CD14-positive monocyte (primary cell): ENCODE measurements at regions not wholly inside any gene's neighbourhood (a gene's known extent, or its start where the extent isn't known, plus 50 kb on each side); places are given as distances from the start of the nearest gene placed in this dataset.

ENCODE experiments used
- DNase-seq, 3 donors: peaks; one replicate each; pipeline ENCODE4 v3.0.0-alpha.2; 2011 to 2022
- H2AFZ ChIP-seq: 2 replicates; pipeline ENCODE4 v1.6.0; 2012; ENCODE audit warnings: mild to moderate bottlenecking, low read depth, low read length, inconsistent platforms; ENCODE audit not compliant: insufficient read depth, poor library complexity, severe bottlenecking
- H3K27ac ChIP-seq, 2 donors: 1 replicate in 1 of 2; 2 replicates in 1 of 2; pipeline ENCODE4 v1.5.1; 2012 to 2013; ENCODE audit warnings: low read length in 2 of 2, control low read depth in 1 of 2, inconsistent platforms in 1 of 2, low read depth in 1 of 2, mild to moderate bottlenecking in 1 of 2
- H3K27me3 ChIP-seq, 2 donors: one replicate each; pipeline versions ENCODE4 v1.6.0 to v1.6.1; 2011 to 2013; ENCODE audit warnings: low read length in 2 of 2; ENCODE audit not compliant: control insufficient read depth in 2 of 2, insufficient read depth in 2 of 2
- H3K36me3 ChIP-seq, 2 donors: replicated peaks in 1 of 2; 1 replicate in 1 of 2; 2 replicates in 1 of 2; pipeline versions ENCODE4 v1.5.1 to v1.6.1; 2012 to 2013; ENCODE audit warnings: low read length in 2 of 2, control low read depth in 1 of 2, inconsistent platforms in 1 of 2, mild to moderate bottlenecking in 1 of 2; ENCODE audit not compliant: insufficient read depth in 2 of 2, control insufficient read depth in 1 of 2
- H3K4me1 ChIP-seq, 2 donors: 1 replicate in 1 of 2; 2 replicates in 1 of 2; pipeline versions ENCODE4 v1.5.1 to v1.6.1; 2012 to 2013; ENCODE audit warnings: low read length in 2 of 2, control low read depth in 1 of 2, inconsistent platforms in 1 of 2, mild to moderate bottlenecking in 1 of 2, moderate library complexity in 1 of 2; ENCODE audit not compliant: insufficient read depth in 2 of 2, control insufficient read depth in 1 of 2
- H3K4me2 ChIP-seq: replicated peaks from 2 replicates; pipeline ENCODE3; 2012; ENCODE audit warnings: low read length, moderate library complexity, mild to moderate bottlenecking; ENCODE audit not compliant: poor library complexity, severe bottlenecking; ENCODE audit errors: extremely low read depth
- H3K4me3 ChIP-seq, 3 experiments: fragments of 200-600 bp in 1 of 3; sonication (generic) in 1 of 3; replicated peaks in 1 of 3; 1 replicate in 2 of 3; 2 replicates in 1 of 3; pipeline ENCODE4 v1.5.1; 2011 to 2013; ENCODE audit warnings: low read length in 3 of 3, mild to moderate bottlenecking in 3 of 3, control low read depth in 2 of 3, low read depth in 2 of 3, inconsistent platforms in 1 of 3, moderate library complexity in 1 of 3
- H3K79me2 ChIP-seq: 2 replicates; pipeline ENCODE4 v1.6.0; 2012; ENCODE audit warnings: mild to moderate bottlenecking, control low read depth, inconsistent platforms, low read length, moderate library complexity; ENCODE audit not compliant: insufficient read depth
- H3K9ac ChIP-seq: 2 replicates; pipeline ENCODE4 v1.6.0; 2017; ENCODE audit warnings: low read length, mild to moderate bottlenecking; ENCODE audit not compliant: insufficient read depth, poor library complexity, severe bottlenecking
- H3K9me3 ChIP-seq, 2 donors: replicated peaks in 1 of 2; 1 replicate in 1 of 2; 2 replicates in 1 of 2; pipeline versions ENCODE4 v1.5.1 to v1.6.1; 2012 to 2013; ENCODE audit warnings: low read length in 2 of 2, control low read depth in 1 of 2; ENCODE audit not compliant: control insufficient read depth in 1 of 2, insufficient read depth in 1 of 2
- H4K20me1 ChIP-seq: 2 replicates; pipeline ENCODE4 v1.6.0; 2012; ENCODE audit warnings: mild to moderate bottlenecking, low read length, control low read depth, moderate library complexity; ENCODE audit not compliant: insufficient read depth
- H3K27ac Mint-ChIP-seq, 7 donors: one replicate each; pipeline ENCODE4 v1.8.0; 2020; ENCODE audit warnings: mild to moderate bottlenecking in 7 of 7, mixed read lengths in 7 of 7, moderate library complexity in 6 of 7, inconsistent platforms in 2 of 7
- H3K27me3 Mint-ChIP-seq, 3 donors: one replicate each; pipeline ENCODE4 v1.8.0; 2021 to 2022; ENCODE audit warnings: low read depth in 3 of 3, mild to moderate bottlenecking in 3 of 3, mixed read lengths in 3 of 3, moderate library complexity in 3 of 3, inconsistent platforms in 1 of 3
- H3K36me3 Mint-ChIP-seq, 2 donors: one replicate each; pipeline ENCODE4 v1.8.0; 2020; ENCODE audit warnings: mixed read lengths in 2 of 2, inconsistent platforms in 1 of 2, mild to moderate bottlenecking in 1 of 2
- H3K4me1 Mint-ChIP-seq: one replicate; pipeline ENCODE4 v1.8.0; 2020; ENCODE audit warnings: mild to moderate bottlenecking, mixed read lengths
- H3K4me3 Mint-ChIP-seq, 2 donors: one replicate each; pipeline ENCODE4 v1.8.0; 2020; ENCODE audit warnings: mild to moderate bottlenecking in 2 of 2, mixed read lengths in 2 of 2, moderate library complexity in 1 of 2
- H3K9me3 Mint-ChIP-seq, 7 donors: one replicate each; pipeline ENCODE4 v1.8.0; 2020 to 2022; ENCODE audit warnings: mixed read lengths in 7 of 7, mild to moderate bottlenecking in 6 of 7, moderate library complexity in 6 of 7, inconsistent platforms in 2 of 7
- CTCF ChIP-seq: fragments of 200-600 bp; IDR thresholded peaks from one replicate; pipeline ENCODE4 v1.8.0; 2022; ENCODE audit warnings: antibody characterized with exemption, mild to moderate bottlenecking
- WGBS: methylation state at CpG from one replicate; pipeline ENCODE4 v1.1.5; 2013; ENCODE audit warnings: missing lambda C conversion rate; ENCODE audit not compliant: insufficient coverage; 5-methylcytosine and 5-hydroxymethylcytosine counted together
- intact Hi-C, 2 donors: fragments of 100-400 bp; cut with micrococcal nuclease; formaldehyde crosslinking; loops; one replicate each; pipeline versions ENCODE4 v1.15.0 to v1.15.1; 2023

GRCh38 chr16:60225541-60225940 is 1491.4 kb upstream of the GOT2 start:
- WGBS: no CpG with 5 or more reads among the region's 2 CpGs
- H2AFZ ChIP-seq: no peak overlapping the region
- no peak overlapping the region for H3K4me3 Mint-ChIP-seq
- H3K9me3 Mint-ChIP-seq: peaks cover 6 to 27% (median 10%) of the 10 kb centered on the region in 7 donors
- no peak for DNase-seq
- no peak overlapping the region for H3K4me2 ChIP-seq
- intact Hi-C loops: no loop called here
- no peak overlapping the region for H3K27ac Mint-ChIP-seq
- H3K9ac ChIP-seq: no peak overlapping the region
- H3K79me2 ChIP-seq: no peaks in the 10 kb centered on the region
- no peak overlapping the region for H3K4me3 ChIP-seq
- no peaks in the 10 kb centered on the region for H3K27me3 ChIP-seq
- H4K20me1 ChIP-seq: no peaks in the 10 kb centered on the region
- peaks cover 1 to 18% of the 10 kb centered on the region in 2 donors for H3K9me3 ChIP-seq
- no peaks in the 10 kb centered on the region for H3K4me1 ChIP-seq
- TF ChIP-seq CTCF: no peak
- H3K27me3 Mint-ChIP-seq: peaks cover 0 to 3% (median 0%) of the 10 kb centered on the region in 3 donors
- no peaks in the 10 kb centered on the region for H3K36me3 Mint-ChIP-seq
- H3K4me1 Mint-ChIP-seq: no peaks in the 10 kb centered on the region
- no peak overlapping the region for H3K27ac ChIP-seq
- no peaks in the 10 kb centered on the region for H3K36me3 ChIP-seq

- Mint-ChIP-seq H3K9me3 (peaks cover 2 to 21% (median 13%) of the 10 kb centered on the region in 7 donors), H3K4me3 (no peak overlapping the region), H3K27me3 (peaks cover 0 to 4% (median 0%) of the 10 kb centered on the region in 3 donors), H3K36me3 (no peaks in the 10 kb centered on the region), H3K4me1 (no peaks in the 10 kb centered on the region), H3K27ac (no peak overlapping the region)
- Histone ChIP-seq H3K4me2 (no peak overlapping the region), H2AFZ (no peak overlapping the region), H3K79me2 (no peaks in the 10 kb centered on the region), H3K36me3 (no peaks in the 10 kb centered on the region), H3K4me3 (no peak overlapping the region), H3K9me3 (peaks cover 5 to 18% of the 10 kb centered on the region in 2 donors), H3K4me1 (no peaks in the 10 kb centered on the region), H4K20me1 (no peaks in the 10 kb centered on the region), H3K9ac (no peak overlapping the region), H3K27ac (no peak overlapping the region), H3K27me3 (no peaks in the 10 kb centered on the region)
- intact Hi-C loops: no loop called here
- no peak for DNase-seq
- WGBS: no CpG with 5 or more reads among the region's 7 CpGs
- TF ChIP-seq CTCF: no peak
Measured at GRCh38 chr16:60217787-60218186, 1483.7 kb upstream of the GOT2 start.
